SHP77 (cell line): ENCODE measurements at regions not wholly inside any gene's neighbourhood (a gene's known extent, or its start where the extent isn't known, plus 50 kb on each side); places are given as distances from the start of the nearest gene placed in this dataset.
"Not testable (repeated sequence)": the region's sequence is repeated elsewhere in the genome, so short reads cannot be mapped to it uniquely, and the experiment has no call there.

Experiments used
- DNase-seq, 2 experiments: peaks; one replicate each; lab custom pipeline; 2025; lab: John Stamatoyannopoulos, UW

DNA sequence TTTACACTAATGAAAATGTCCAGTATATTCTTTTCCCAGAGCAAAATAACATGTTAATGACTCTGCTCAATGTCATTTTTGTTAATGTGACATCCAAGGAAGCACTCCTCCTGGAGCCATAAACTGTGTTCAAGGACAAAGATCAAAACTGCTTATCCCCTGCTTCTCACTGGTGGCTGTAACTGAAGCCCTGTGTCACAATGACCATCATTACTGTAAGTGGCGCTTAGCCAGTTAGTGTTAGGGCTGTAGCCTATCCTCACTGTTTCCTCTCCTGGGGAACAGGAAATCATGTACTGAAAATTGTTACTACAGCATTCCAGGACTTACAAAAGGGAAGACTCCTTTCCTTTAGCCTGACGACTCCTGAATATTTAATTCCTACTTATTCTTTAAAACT, 71.7 kb upstream of the COX7C start:
- no peak for DNase-seq

DNA sequence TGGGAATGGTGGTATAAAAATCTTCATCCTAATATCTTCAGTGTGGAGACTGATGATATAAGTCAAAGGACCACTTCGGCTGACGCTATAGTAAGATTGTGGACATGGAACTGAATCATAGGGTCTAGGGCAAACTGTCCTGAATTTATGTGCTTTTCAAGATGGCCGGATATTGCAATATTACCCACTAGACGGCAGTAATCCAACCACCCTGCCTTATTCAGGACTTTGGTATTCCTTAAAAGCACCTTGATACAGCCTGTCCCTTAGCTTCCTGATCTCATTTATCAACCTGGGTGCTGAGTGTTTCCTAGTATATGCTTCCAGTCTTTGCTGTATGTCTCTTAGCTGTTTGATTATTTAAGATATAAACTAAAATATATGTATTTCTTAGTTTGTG, 71.2 kb upstream of the COX7C start:
- no peak for DNase-seq

DNA sequence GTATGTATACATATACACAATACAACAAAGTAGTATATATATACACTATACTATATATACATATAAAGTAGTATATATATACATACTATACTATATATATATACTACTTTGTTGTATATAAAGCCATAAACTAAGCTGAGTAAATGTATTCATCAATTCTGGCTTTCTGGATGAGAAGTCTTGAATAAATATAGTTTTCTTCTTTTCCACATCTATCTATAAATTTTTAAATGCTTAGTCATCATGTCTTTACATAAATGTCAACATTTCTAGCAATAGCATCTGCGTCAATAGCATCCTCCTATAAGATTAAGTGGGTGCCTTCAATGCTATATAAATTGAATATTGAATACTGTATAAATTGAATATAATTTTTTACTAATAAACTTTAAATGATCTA, 63.1 kb upstream of the COX7C start:
- no peak for DNase-seq

DNA sequence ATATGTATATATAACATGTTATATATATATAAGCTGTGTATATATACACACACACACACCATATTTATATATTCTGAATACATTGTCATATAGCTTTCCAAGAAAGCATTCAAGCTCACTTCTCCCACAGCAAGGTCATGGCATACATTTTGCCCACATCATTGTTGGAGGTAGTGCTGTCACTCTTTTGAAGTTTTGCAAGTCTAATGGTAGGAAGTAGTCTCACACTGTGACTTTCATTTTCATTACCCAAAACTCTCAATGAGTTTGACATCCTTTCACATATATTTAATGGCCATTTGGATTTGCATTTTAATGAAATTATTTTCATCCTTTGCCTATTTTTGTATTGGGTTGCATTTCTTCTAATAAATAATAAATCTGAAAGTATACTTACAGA, 59.8 kb upstream of the COX7C start:
- no peak for DNase-seq

DNA sequence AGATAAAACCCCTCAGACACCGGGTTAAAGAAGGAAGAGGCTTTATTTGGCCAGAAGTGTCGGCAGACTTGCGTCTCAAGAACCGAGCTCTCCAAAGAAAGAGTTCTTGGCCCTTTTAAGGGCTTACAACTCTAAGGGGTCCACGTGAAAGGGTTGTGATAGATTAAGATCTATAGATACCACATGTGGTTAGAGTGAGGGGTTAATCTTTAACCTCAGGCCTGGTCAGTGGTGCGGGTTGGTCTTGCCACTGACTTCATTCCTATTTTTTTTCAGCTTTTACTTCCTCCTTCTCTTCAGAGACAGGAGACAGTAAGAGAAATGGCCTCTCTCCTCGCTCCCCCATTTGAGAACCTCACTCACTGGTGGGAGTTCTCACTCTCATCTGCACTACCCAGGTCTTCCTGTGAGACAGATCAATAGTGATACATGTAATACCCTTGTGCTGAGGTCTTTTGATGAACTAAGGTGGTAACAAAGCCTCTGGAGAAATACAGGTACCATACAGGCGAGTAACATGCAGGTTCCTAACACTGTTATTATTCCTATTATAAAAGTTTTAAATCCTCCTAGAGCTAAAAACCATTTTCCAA, 52.4 kb upstream of the COX7C start:
- no peak for DNase-seq

DNA sequence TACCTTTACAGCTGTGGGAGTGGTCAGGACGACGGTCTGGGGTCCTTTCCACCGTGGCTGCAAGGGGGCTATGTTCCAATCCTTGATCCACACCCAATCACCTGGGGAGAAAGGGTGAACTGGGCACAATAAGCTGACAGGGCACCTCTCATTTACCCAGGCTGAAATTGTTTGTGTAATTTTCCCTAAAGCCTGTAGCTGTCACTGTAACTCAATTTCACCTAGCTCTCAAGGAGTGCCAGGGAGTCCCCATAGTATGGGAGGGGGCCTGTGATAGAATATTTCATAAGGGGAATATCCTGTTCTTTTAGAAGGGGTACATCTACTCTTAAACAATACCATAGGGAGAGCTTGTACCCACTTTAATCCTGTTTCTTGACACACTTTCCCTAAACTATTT, 51.7 kb upstream of the COX7C start:
- not testable (repeated sequence) for DNase-seq
